Mucosa of descending colon (tissue), 3 donors: ENCODE measurements at regions not wholly inside any gene's neighbourhood (a gene's known extent, or its start where the extent isn't known, plus 50 kb on each side); places are given as distances from the start of the nearest gene placed in this dataset.
"Not testable (repeated sequence)": the region's sequence is repeated elsewhere in the genome, so short reads cannot be mapped to it uniquely, and the experiment has no call there.

ENCODE experiments used
- ATAC-seq: fragments of 200-7000 bp; cut with Tn5 transposase; one replicate; pipeline ENCODE4 v1.9.1; 2020; ENCODE audit warnings: mild to moderate bottlenecking, moderate library complexity
- DNase-seq, 3 donors: peaks; one replicate each; pipeline ENCODE4 v3.0.0-alpha.2; 2020
- H3K36me3 ChIP-seq: fragments of 200-600 bp; one replicate; pipeline ENCODE4 v1.8.0; 2021; ENCODE audit warnings: low read depth, mild to moderate bottlenecking
- H3K4me1 ChIP-seq: fragments of 200-600 bp; one replicate; pipeline ENCODE4 v1.8.0; 2021; ENCODE audit warnings: low read depth, mild to moderate bottlenecking
- H3K4me3 ChIP-seq: fragments of 200-600 bp; one replicate; pipeline ENCODE4 v1.8.0; 2021; ENCODE audit warnings: mild to moderate bottlenecking
- H3K9me3 ChIP-seq: fragments of 200-600 bp; one replicate; pipeline ENCODE4 v1.8.0; 2021; ENCODE audit warnings: mild to moderate bottlenecking
- intact Hi-C, 2 donors: fragments of 100-400 bp; cut with DNase I in 1 of 2; cut with micrococcal nuclease in 1 of 2; formaldehyde crosslinking; loops; one replicate each; pipeline versions ENCODE4 v1.11.0 to v1.11.1; 2022; cut with DNase I, micrococcal nuclease
- TF ChIP-seq, protein P1 (sequence below): fragments of 200-600 bp; IDR thresholded peaks from one replicate; pipeline ENCODE4 v1.8.0; 2022; ENCODE audit warnings: antibody characterized with exemption, mild to moderate bottlenecking
- donor health status: DM: no; HTN: no; CAD: no; lungs with moderate emphysema.
- donor health status: DM: no; HTN: no; CAD: no.
- donor health status: DM: no; HTN: yes; CAD: no.

DNA sequence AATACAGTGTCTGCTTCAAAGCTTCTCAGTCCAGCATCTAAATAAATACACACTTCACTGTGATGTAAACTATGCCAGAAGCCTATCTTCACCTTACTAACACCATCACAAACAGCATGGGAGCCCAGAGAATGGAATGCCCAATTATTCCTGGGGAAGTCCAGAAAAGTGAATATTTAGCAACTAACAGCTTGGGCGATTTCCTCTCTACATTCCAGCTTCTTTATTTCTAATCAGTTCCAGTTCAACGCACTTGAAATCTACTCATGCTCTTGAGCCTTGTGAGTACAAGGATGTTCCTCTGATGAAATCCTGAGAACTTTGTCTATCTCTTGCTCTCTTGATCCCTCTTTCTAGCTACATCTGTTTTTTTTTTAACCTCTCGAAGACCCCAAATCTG, 100.4 kb upstream of the C9orf72 start:
- ATAC-seq, result no peak
- TF ChIP-seq, protein P1, sequence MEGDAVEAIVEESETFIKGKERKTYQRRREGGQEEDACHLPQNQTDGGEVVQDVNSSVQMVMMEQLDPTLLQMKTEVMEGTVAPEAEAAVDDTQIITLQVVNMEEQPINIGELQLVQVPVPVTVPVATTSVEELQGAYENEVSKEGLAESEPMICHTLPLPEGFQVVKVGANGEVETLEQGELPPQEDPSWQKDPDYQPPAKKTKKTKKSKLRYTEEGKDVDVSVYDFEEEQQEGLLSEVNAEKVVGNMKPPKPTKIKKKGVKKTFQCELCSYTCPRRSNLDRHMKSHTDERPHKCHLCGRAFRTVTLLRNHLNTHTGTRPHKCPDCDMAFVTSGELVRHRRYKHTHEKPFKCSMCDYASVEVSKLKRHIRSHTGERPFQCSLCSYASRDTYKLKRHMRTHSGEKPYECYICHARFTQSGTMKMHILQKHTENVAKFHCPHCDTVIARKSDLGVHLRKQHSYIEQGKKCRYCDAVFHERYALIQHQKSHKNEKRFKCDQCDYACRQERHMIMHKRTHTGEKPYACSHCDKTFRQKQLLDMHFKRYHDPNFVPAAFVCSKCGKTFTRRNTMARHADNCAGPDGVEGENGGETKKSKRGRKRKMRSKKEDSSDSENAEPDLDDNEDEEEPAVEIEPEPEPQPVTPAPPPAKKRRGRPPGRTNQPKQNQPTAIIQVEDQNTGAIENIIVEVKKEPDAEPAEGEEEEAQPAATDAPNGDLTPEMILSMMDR, result no peak
- Histone ChIP-seq H3K36me3 (no peaks in the 10 kb centered on the region), H3K4me3 (no peak overlapping the region), H3K4me1 (no peaks in the 10 kb centered on the region), H3K9me3 (no peaks in the 10 kb centered on the region)
- intact Hi-C loops, result no loop called here
- no peak for DNase-seq

GRCh38 chr9:27675354-27675753, 102.1 kb upstream of the C9orf72 start:
- intact Hi-C loops, result no loop called here
- no peak for ATAC-seq
- Histone ChIP-seq H3K4me1 (no peaks in the 10 kb centered on the region), H3K4me3 (no peak overlapping the region), H3K9me3 (no peaks in the 10 kb centered on the region), H3K36me3 (no peaks in the 10 kb centered on the region)
- DNase-seq, result no peak
- TF ChIP-seq, protein P1, result no peak

DNA sequence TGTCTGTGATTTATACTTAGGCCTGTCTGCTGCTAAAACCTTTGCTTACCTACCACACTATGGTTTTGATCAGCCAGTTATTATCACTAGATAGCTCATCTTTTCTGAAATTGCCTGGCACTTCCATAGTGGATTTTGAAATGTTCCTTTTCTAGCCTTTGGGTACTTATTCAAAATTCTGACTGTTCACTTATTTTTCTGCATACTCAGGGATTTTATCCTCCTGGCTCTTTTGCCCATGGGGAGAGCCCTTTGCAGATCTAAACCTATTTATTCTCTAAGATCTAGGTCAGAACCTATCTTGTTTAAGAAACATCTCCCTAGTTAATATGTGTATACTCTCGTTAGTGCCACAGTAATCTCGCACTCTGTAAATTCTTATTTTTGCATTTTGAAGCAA, 103.5 kb upstream of the C9orf72 start:
- no peak overlapping the region for H3K4me3 ChIP-seq
- DNase-seq, result no peak
- H3K36me3 ChIP-seq, result no peaks in the 10 kb centered on the region
- TF ChIP-seq, protein P1, result no peak
- H3K4me1 ChIP-seq, result no peaks in the 10 kb centered on the region
- no peaks in the 10 kb centered on the region for H3K9me3 ChIP-seq
- no peak for ATAC-seq
- intact Hi-C loops, result no loop called here

- DNase-seq (no peak), ATAC-seq (no peak)
- TF ChIP-seq, protein P1, result no peak
- no peaks in the 10 kb centered on the region for H3K4me1 ChIP-seq
- no peak overlapping the region for H3K4me3 ChIP-seq
- H3K36me3 ChIP-seq, result no peaks in the 10 kb centered on the region
- no peaks in the 10 kb centered on the region for H3K9me3 ChIP-seq
- intact Hi-C loops, result no loop called here
Measured at GRCh38 chr9:27679338-27679737, 106.1 kb upstream of the C9orf72 start.

- ATAC-seq (no peak), DNase-seq (no peak)
- TF ChIP-seq, protein P1, result no peak
- Histone ChIP-seq H3K4me3 (no peak overlapping the region), H3K9me3 (no peaks in the 10 kb centered on the region), H3K36me3 (no peaks in the 10 kb centered on the region), H3K4me1 (no peaks in the 10 kb centered on the region)
- intact Hi-C loops, result no loop called here
Measured at GRCh38 chr9:27683181-27683580, 109.9 kb upstream of the C9orf72 start.

- Histone ChIP-seq H3K4me1 (no peaks in the 10 kb centered on the region), H3K9me3 (no peaks in the 10 kb centered on the region), H3K36me3 (no peaks in the 10 kb centered on the region), H3K4me3 (no peak overlapping the region)
- no peak for DNase-seq
- no peak for ATAC-seq
- TF ChIP-seq, protein P1, result no peak
- intact Hi-C loops, result no loop called here
Measured at GRCh38 chr9:27688954-27689353, 115.7 kb upstream of the C9orf72 start.

DNA sequence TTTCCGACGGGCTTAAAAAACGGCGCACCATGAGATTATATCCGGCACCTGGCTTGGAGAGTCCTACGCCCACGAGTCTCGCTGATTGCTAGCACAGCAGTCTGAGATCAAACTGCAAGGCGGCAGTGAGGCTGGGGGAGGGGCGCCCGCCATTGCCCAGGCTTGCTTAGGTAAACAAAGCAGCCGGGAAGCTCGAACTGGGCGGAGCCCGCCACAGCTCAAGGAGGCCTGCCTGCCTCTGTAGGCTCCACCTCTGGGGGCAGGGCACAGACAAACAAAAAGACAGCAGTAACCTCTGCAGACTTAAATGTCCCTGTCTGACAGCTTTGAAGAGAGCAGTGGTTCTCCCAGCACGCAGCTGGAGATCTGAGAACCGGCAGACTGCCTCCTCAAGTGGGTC, 117.5 kb upstream of the C9orf72 start:
- H3K9me3 ChIP-seq, H3K4me1 ChIP-seq, H3K4me3 ChIP-seq, intact Hi-C loops, H3K36me3 ChIP-seq, ATAC-seq: not testable (repeated sequence)
- DNase-seq, result peak; percentile 66 to 76 (median 71)
